ENCODE measurements at regions not wholly inside any gene's neighbourhood (a gene's known extent, or its start where the extent isn't known, plus 50 kb on each side); places are given as distances from the start of the nearest gene placed in this dataset.

- ChIA-PET POLR2A (ENCODE audit: unreplicated experiment) (no interaction called here), CTCF (no interaction called here)
- no peaks in the 10 kb centered on the region for H3K9me3 ChIP-seq (ENCODE audit: insufficient read depth, low read depth)
- H3K9me2 ChIP-seq (ENCODE audit: insufficient read depth) = no peaks in the 10 kb centered on the region; the same call in 1 of the 2 replicates
- no peaks in the 10 kb centered on the region for H3K79me2 ChIP-seq (ENCODE audit: low read depth)
- DNase-seq = no peak
- no peaks in the 10 kb centered on the region for H3K27me3 ChIP-seq (ENCODE audit: insufficient read depth, low read depth)
- no TSS peak for BruUV-seq (replicated peaks)
- no peak overlapping the region for H3K4me3 ChIP-seq
- no peak overlapping the region for H3K4me2 ChIP-seq
- H2AFZ ChIP-seq = no peak overlapping the region
- TF ChIP-seq CTCF (conservative IDR thresholded peaks at IDR 0.05) = no peak
- no peak for TF ChIP-seq EZH2 (IDR thresholded peaks at IDR 0.05; ENCODE audit: low read depth)
- H3K27ac ChIP-seq = no peak overlapping the region
- H3K4me1 ChIP-seq (replicated peaks; ENCODE audit: insufficient read depth) = no peaks in the 10 kb centered on the region
- H3F3A ChIP-seq (ENCODE audit: insufficient read depth, low read depth) = no peaks in the 10 kb centered on the region
- no peaks in the 10 kb centered on the region for H3K36me3 ChIP-seq (ENCODE audit: low read depth)
- no peaks in the 10 kb centered on the region for H4K20me1 ChIP-seq (ENCODE audit: insufficient read depth)
- intact Hi-C loops (cut with micrococcal nuclease; ENCODE audit: unreplicated experiment) = no loop called here
Measured at GRCh38 chr20:39935901-39936300, 753.1 kb downstream of the MAFB start.

GRCh38 chr20:39916236-39916765 lies 772.7 kb downstream of the MAFB start:
- H2AFZ ChIP-seq = no peak overlapping the region
- no TSS peak for BruUV-seq (replicated peaks)
- peak in 1 of 2 experiments; percentile 42 for DNase-seq
- no peaks in the 10 kb centered on the region for H3K79me2 ChIP-seq (ENCODE audit: low read depth)
- no peaks in the 10 kb centered on the region for H4K20me1 ChIP-seq (ENCODE audit: insufficient read depth)
- no peak overlapping the region for H3K4me3 ChIP-seq
- no peaks in the 10 kb centered on the region for H3K27me3 ChIP-seq (ENCODE audit: insufficient read depth, low read depth)
- H3F3A ChIP-seq (ENCODE audit: insufficient read depth, low read depth) = no peaks in the 10 kb centered on the region
- ChIA-PET CTCF (no interaction called here), POLR2A (ENCODE audit: unreplicated experiment) (no interaction called here)
- H3K4me1 ChIP-seq (replicated peaks; ENCODE audit: insufficient read depth) = no peaks in the 10 kb centered on the region
- no peaks in the 10 kb centered on the region for H3K36me3 ChIP-seq (ENCODE audit: low read depth)
- intact Hi-C loops (cut with micrococcal nuclease; ENCODE audit: unreplicated experiment) = no loop called here
- no peak overlapping the region for H3K27ac ChIP-seq
- H3K4me2 ChIP-seq = no peak overlapping the region
- TF ChIP-seq CTCF (conservative IDR thresholded peaks at IDR 0.05) (no peak), EZH2 (IDR thresholded peaks at IDR 0.05; ENCODE audit: low read depth) (no peak)
- H3K9me2 ChIP-seq (ENCODE audit: insufficient read depth) = 0 out of 2 replicates have a peak, but pooled peaks cover 3% of the 10 kb centered on the region
- H3K9me3 ChIP-seq (ENCODE audit: insufficient read depth, low read depth) = no peaks in the 10 kb centered on the region

GRCh38 chr20:39913274-39913673 lies 775.8 kb downstream of the MAFB start:
- 0 out of 2 replicates have a peak, but pooled peaks cover 3% of the 10 kb centered on the region for H3K9me2 ChIP-seq (ENCODE audit: insufficient read depth)
- no peak overlapping the region for H3K4me2 ChIP-seq
- intact Hi-C loops (cut with micrococcal nuclease; ENCODE audit: unreplicated experiment) = no loop called here
- POLR2A ChIA-PET (ENCODE audit: unreplicated experiment) = no interaction called here
- H2AFZ ChIP-seq = no peak overlapping the region
- H3K27ac ChIP-seq = no peak overlapping the region
- H3F3A ChIP-seq (ENCODE audit: insufficient read depth, low read depth) = no peaks in the 10 kb centered on the region
- BruUV-seq (replicated peaks) = no TSS peak
- H4K20me1 ChIP-seq (ENCODE audit: insufficient read depth) = no peaks in the 10 kb centered on the region
- no peaks in the 10 kb centered on the region for H3K79me2 ChIP-seq (ENCODE audit: low read depth)
- no peaks in the 10 kb centered on the region for H3K27me3 ChIP-seq (ENCODE audit: insufficient read depth, low read depth)
- CTCF ChIA-PET = no interaction called here
- DNase-seq = no peak
- H3K9me3 ChIP-seq (ENCODE audit: insufficient read depth, low read depth) = no peaks in the 10 kb centered on the region
- H3K4me3 ChIP-seq = no peak overlapping the region
- no peaks in the 10 kb centered on the region for H3K36me3 ChIP-seq (ENCODE audit: low read depth)
- no peaks in the 10 kb centered on the region for H3K4me1 ChIP-seq (replicated peaks; ENCODE audit: insufficient read depth)
- TF ChIP-seq EZH2 (IDR thresholded peaks at IDR 0.05; ENCODE audit: low read depth) = no peak
- TF ChIP-seq CTCF (conservative IDR thresholded peaks at IDR 0.05) = no peak
